ENCODE measurements at regions not wholly inside any gene's neighbourhood (a gene's known extent, or its start where the extent isn't known, plus 50 kb on each side); places are given as distances from the start of the nearest gene placed in this dataset.
A peak's percentile ranks its signal among the peaks of the same experiment; 100 is the strongest.

- 77% methylated on average over 9 of the region's 9 CpGs for WGBS (ENCODE audit: insufficient coverage)
- Histone ChIP-seq H3K27ac (ENCODE audit: insufficient read depth in 1 of 2, low read depth in 1 of 2, low read length in 2 of 2, poor library complexity in 1 of 2, severe bottlenecking in 2 of 2) (no peak overlapping the region), H3K36me3 (ENCODE audit: control insufficient read depth in 4 of 4, insufficient read depth in 4 of 4, low read length in 3 of 4) (no peaks in the 10 kb centered on the region), H3K4me3 (ENCODE audit: control insufficient read depth in 1 of 7, extremely low read depth in 1 of 7, insufficient read depth in 4 of 7, low read depth in 2 of 7, low read length in 6 of 7) (no peak overlapping the region), H3K4me1 (ENCODE audit: control extremely low read depth in 1 of 4, control insufficient read depth in 4 of 4, insufficient read depth in 4 of 4, low read length in 3 of 4) (peaks cover 1 to 24% (median 19%) of the 10 kb centered on the region in 4 experiments), H3K9me3 (ENCODE audit: control extremely low read depth in 1 of 5, control insufficient read depth in 4 of 5, insufficient read depth in 2 of 5, low read depth in 1 of 5, low read length in 4 of 5) (peaks cover 0 to 4% (median 0%) of the 10 kb centered on the region in 5 experiments), H3K27me3 (replicated peaks in 2 of 5; ENCODE audit: control insufficient read depth in 4 of 5, insufficient read depth in 5 of 5, low read length in 4 of 5) (peaks cover 4 to 90% (median 17%) of the 10 kb centered on the region in 5 experiments)
- no peak for DNase-seq
- ChIA-PET POLR2A (no interaction called here), CTCF (no interaction called here)
Observed at GRCh38 chr5:77847129-77847460, 71.0 kb upstream of the TBCA start.

- Histone ChIP-seq H3K4me3 (ENCODE audit: control insufficient read depth in 1 of 7, extremely low read depth in 1 of 7, insufficient read depth in 4 of 7, low read depth in 2 of 7, low read length in 6 of 7) (no peak overlapping the region), H3K4me1 (ENCODE audit: control extremely low read depth in 1 of 4, control insufficient read depth in 4 of 4, insufficient read depth in 4 of 4, low read length in 3 of 4) (peaks cover 0 to 19% (median 15%) of the 10 kb centered on the region in 4 experiments), H3K36me3 (ENCODE audit: control insufficient read depth in 4 of 4, insufficient read depth in 4 of 4, low read length in 3 of 4) (no peaks in the 10 kb centered on the region), H3K27ac (ENCODE audit: insufficient read depth in 1 of 2, low read depth in 1 of 2, low read length in 2 of 2, poor library complexity in 1 of 2, severe bottlenecking in 2 of 2) (no peak overlapping the region), H3K27me3 (replicated peaks in 2 of 5; ENCODE audit: control insufficient read depth in 4 of 5, insufficient read depth in 5 of 5, low read length in 4 of 5) (peaks cover 4 to 88% (median 17%) of the 10 kb centered on the region in 5 experiments), H3K9me3 (ENCODE audit: control extremely low read depth in 1 of 5, control insufficient read depth in 4 of 5, insufficient read depth in 2 of 5, low read depth in 1 of 5, low read length in 4 of 5) (peaks cover 0 to 4% (median 0%) of the 10 kb centered on the region in 5 experiments)
- POLR2A ChIA-PET = no interaction called here
- WGBS (ENCODE audit: insufficient coverage) = 74% methylated on average over 22 of the region's 29 CpGs
- no peak for DNase-seq
- CTCF ChIA-PET = interaction anchor here (0.8 kb wide), 1 partner anchor 396 kb away, joined by 3 read pairs; no protein-coding TSS in a partner anchor
Observed at GRCh38 chr5:77846422-77847128, 70.4 kb upstream of the TBCA start.

- Histone ChIP-seq H3K27me3 (replicated peaks in 2 of 5; ENCODE audit: control insufficient read depth in 4 of 5, insufficient read depth in 5 of 5, low read length in 4 of 5) (peaks cover 4 to 81% (median 17%) of the 10 kb centered on the region in 5 experiments), H3K27ac (ENCODE audit: insufficient read depth in 1 of 2, low read depth in 1 of 2, low read length in 2 of 2, poor library complexity in 1 of 2, severe bottlenecking in 2 of 2) (no peak overlapping the region), H3K9me3 (ENCODE audit: control extremely low read depth in 1 of 5, control insufficient read depth in 4 of 5, insufficient read depth in 2 of 5, low read depth in 1 of 5, low read length in 4 of 5) (no peaks in the 10 kb centered on the region), H3K4me3 (ENCODE audit: control insufficient read depth in 1 of 7, extremely low read depth in 1 of 7, insufficient read depth in 4 of 7, low read depth in 2 of 7, low read length in 6 of 7) (peak overlapping the region in 3 of 7 experiments; percentile 7 to 80 (median 59)), H3K4me1 (ENCODE audit: control extremely low read depth in 1 of 4, control insufficient read depth in 4 of 4, insufficient read depth in 4 of 4, low read length in 3 of 4) (peaks cover 0 to 13% (median 12%) of the 10 kb centered on the region in 4 experiments), H3K36me3 (ENCODE audit: control insufficient read depth in 4 of 4, insufficient read depth in 4 of 4, low read length in 3 of 4) (no peaks in the 10 kb centered on the region)
- ChIA-PET CTCF (interaction anchor here (0.6 to 1.5 kb wide), 4 partner anchors 22 to 304 kb away, joined by 3 to 4 read pairs (median 3); no protein-coding TSS in a partner anchor), POLR2A (interaction anchor here (0.6 kb wide), 1 partner anchor 137 kb away, joined by 4 read pairs; no protein-coding TSS in a partner anchor)
- WGBS (ENCODE audit: insufficient coverage) = no CpG with 5 or more reads among the region's 5 CpGs
- DNase-seq = no peak
Observed at GRCh38 chr5:77845324-77845646, 69.1 kb upstream of the TBCA start.

- peaks cover 0 to 13% (median 12%) of the 10 kb centered on the region in 4 experiments for H3K4me1 ChIP-seq (ENCODE audit: control extremely low read depth in 1 of 4, control insufficient read depth in 4 of 4, insufficient read depth in 4 of 4, low read length in 3 of 4)
- no peaks in the 10 kb centered on the region for H3K9me3 ChIP-seq (ENCODE audit: control extremely low read depth in 1 of 5, control insufficient read depth in 4 of 5, insufficient read depth in 2 of 5, low read depth in 1 of 5, low read length in 4 of 5)
- ChIA-PET POLR2A (no interaction called here), CTCF (interaction anchor here (0.8 to 1.5 kb wide), 2 partner anchors 12 to 26 kb away, joined by 3 read pairs; no protein-coding TSS in a partner anchor)
- peaks cover 4 to 78% (median 17%) of the 10 kb centered on the region in 5 experiments for H3K27me3 ChIP-seq (replicated peaks in 2 of 5; ENCODE audit: control insufficient read depth in 4 of 5, insufficient read depth in 5 of 5, low read length in 4 of 5)
- no peak overlapping the region for H3K27ac ChIP-seq (ENCODE audit: insufficient read depth in 1 of 2, low read depth in 1 of 2, low read length in 2 of 2, poor library complexity in 1 of 2, severe bottlenecking in 2 of 2)
- H3K36me3 ChIP-seq (ENCODE audit: control insufficient read depth in 4 of 4, insufficient read depth in 4 of 4, low read length in 3 of 4) = no peaks in the 10 kb centered on the region
- peak in 1 of 3 donors; percentile 23 for DNase-seq
- peak overlapping the region; percentile 16 to 80 (median 54) for H3K4me3 ChIP-seq (ENCODE audit: control insufficient read depth in 1 of 7, extremely low read depth in 1 of 7, insufficient read depth in 4 of 7, low read depth in 2 of 7, low read length in 6 of 7)
- 4% methylated on average over 39 of the region's 48 CpGs for WGBS (ENCODE audit: insufficient coverage)
Observed at GRCh38 chr5:77844623-77845323, 68.6 kb upstream of the TBCA start.

- H3K9me3 ChIP-seq (ENCODE audit: control extremely low read depth in 1 of 5, control insufficient read depth in 4 of 5, insufficient read depth in 2 of 5, low read depth in 1 of 5, low read length in 4 of 5) = no peaks in the 10 kb centered on the region
- H3K36me3 ChIP-seq (ENCODE audit: control insufficient read depth in 4 of 4, insufficient read depth in 4 of 4, low read length in 3 of 4) = no peaks in the 10 kb centered on the region
- peak in 1 of 3 donors; percentile 48 for DNase-seq
- no peak overlapping the region for H3K27ac ChIP-seq (ENCODE audit: insufficient read depth in 1 of 2, low read depth in 1 of 2, low read length in 2 of 2, poor library complexity in 1 of 2, severe bottlenecking in 2 of 2)
- ChIA-PET POLR2A (no interaction called here), CTCF (interaction anchor here (0.8 to 1.5 kb wide), 2 partner anchors 13 to 25 kb away, joined by 3 read pairs; no protein-coding TSS in a partner anchor)
- H3K27me3 ChIP-seq (replicated peaks in 2 of 5; ENCODE audit: control insufficient read depth in 4 of 5, insufficient read depth in 5 of 5, low read length in 4 of 5) = peaks cover 4 to 73% (median 17%) of the 10 kb centered on the region in 5 experiments
- H3K4me3 ChIP-seq (ENCODE audit: control insufficient read depth in 1 of 7, extremely low read depth in 1 of 7, insufficient read depth in 4 of 7, low read depth in 2 of 7, low read length in 6 of 7) = peak overlapping the region in 6 of 7 experiments; percentile 45 to 80 (median 56)
- H3K4me1 ChIP-seq (ENCODE audit: control extremely low read depth in 1 of 4, control insufficient read depth in 4 of 4, insufficient read depth in 4 of 4, low read length in 3 of 4) = peaks cover 0 to 13% (median 12%) of the 10 kb centered on the region in 4 experiments
- WGBS (ENCODE audit: insufficient coverage) = 1% methylated on average over 10 of the region's 10 CpGs
Observed at GRCh38 chr5:77844373-77844622, 68.2 kb upstream of the TBCA start.

GRCh38 chr5:77843570-77844372 lies 67.6 kb upstream of the TBCA start:
- peak overlapping the region; percentile 12 to 80 (median 54) for H3K4me3 ChIP-seq (ENCODE audit: control insufficient read depth in 1 of 7, extremely low read depth in 1 of 7, insufficient read depth in 4 of 7, low read depth in 2 of 7, low read length in 6 of 7)
- no peaks in the 10 kb centered on the region for H3K36me3 ChIP-seq (ENCODE audit: control insufficient read depth in 4 of 4, insufficient read depth in 4 of 4, low read length in 3 of 4)
- DNase-seq = peak in 1 of 3 donors; percentile 22
- peaks cover 0 to 13% (median 12%) of the 10 kb centered on the region in 4 experiments for H3K4me1 ChIP-seq (ENCODE audit: control extremely low read depth in 1 of 4, control insufficient read depth in 4 of 4, insufficient read depth in 4 of 4, low read length in 3 of 4)
- ChIA-PET POLR2A (no interaction called here), CTCF (interaction anchor here (0.8 to 1.5 kb wide), 2 partner anchors 13 to 25 kb away, joined by 3 read pairs; no protein-coding TSS in a partner anchor)
- 33% methylated on average over 7 of the region's 24 CpGs for WGBS (ENCODE audit: insufficient coverage)
- peaks cover 4 to 71% (median 17%) of the 10 kb centered on the region in 5 experiments for H3K27me3 ChIP-seq (replicated peaks in 2 of 5; ENCODE audit: control insufficient read depth in 4 of 5, insufficient read depth in 5 of 5, low read length in 4 of 5)
- no peaks in the 10 kb centered on the region for H3K9me3 ChIP-seq (ENCODE audit: control extremely low read depth in 1 of 5, control insufficient read depth in 4 of 5, insufficient read depth in 2 of 5, low read depth in 1 of 5, low read length in 4 of 5)
- H3K27ac ChIP-seq (ENCODE audit: insufficient read depth in 1 of 2, low read depth in 1 of 2, low read length in 2 of 2, poor library complexity in 1 of 2, severe bottlenecking in 2 of 2) = no peak overlapping the region

All from common myeloid progenitor, CD34-positive (primary cell).